SK-N-SH (cell line): ENCODE measurements at regions not wholly inside any gene's neighbourhood (a gene's known extent, or its start where the extent isn't known, plus 50 kb on each side); places are given as distances from the start of the nearest gene placed in this dataset.

ENCODE experiments used
- CTCF ChIA-PET: fragments of 300-600, 350-600 bp; formaldehyde crosslinking; extraction: SDS; loops from one replicate; lab custom pipeline; 2021; lab: Yijun Ruan, JAX
- POLR2A ChIA-PET: fragments of 350-600 bp; sonication (Branson Sonifier 250); formaldehyde crosslinking; extraction: SDS; loops from one replicate; lab custom pipeline; 2020; ENCODE audit warnings: antibody characterized with exemption, inconsistent platforms; lab: Yijun Ruan, JAX
- DNase-seq: peaks from one replicate; pipeline ENCODE4 v3.0.0; 2012
- H2AFZ ChIP-seq: fragments of 200-600 bp; sonication (generic); 2 replicates; pipeline ENCODE4 v1.8.1; 2016; ENCODE audit warnings: antibody characterized with exemption, mild to moderate bottlenecking, low read depth
- H3F3A ChIP-seq: fragments of 200-600 bp; sonication (generic); replicated peaks from 2 replicates; pipeline ENCODE3; 2016; ENCODE audit warnings: antibody characterized with exemption, mild to moderate bottlenecking; ENCODE audit not compliant: insufficient read depth
- H3K27ac ChIP-seq, 2 experiments: fragments of 200-500 bp in 1 of 2; fragments of 200-600 bp in 1 of 2; sonication (Bioruptor generic) in 1 of 2; sonication (generic), shearing (Covaris generic) in 1 of 2; 2 replicates each; pipeline versions ENCODE4 v1.5.1 to v1.6.1; 2014 to 2016; ENCODE audit warnings: low read depth in 2 of 2, inconsistent platforms in 1 of 2, low read length in 1 of 2, mild to moderate bottlenecking in 1 of 2, mixed read lengths in 1 of 2
- H3K27me3 ChIP-seq: fragments of 200-600 bp; sonication (generic), shearing (Covaris generic); 2 replicates; pipeline ENCODE4 v1.6.1; 2016; ENCODE audit warnings: mixed run types; ENCODE audit not compliant: insufficient read depth
- H3K36me3 ChIP-seq, 2 experiments: fragments of 200-500 bp in 1 of 2; fragments of 200-600 bp in 1 of 2; sonication (Bioruptor generic) in 1 of 2; sonication (generic) in 1 of 2; replicated peaks in 1 of 2; 2 replicates each; pipeline versions ENCODE3 to v1.5.1; 2014 to 2016; ENCODE audit warnings: low read length in 1 of 2, mild to moderate bottlenecking in 1 of 2; ENCODE audit not compliant: insufficient read depth in 2 of 2, control insufficient read depth in 1 of 2
- H3K4me1 ChIP-seq, 2 experiments: fragments of 200-500 bp in 1 of 2; fragments of 200-600 bp in 1 of 2; sonication (Bioruptor generic) in 1 of 2; sonication (generic), shearing (Covaris generic) in 1 of 2; 2 replicates each; pipeline versions ENCODE4 v1.5.1 to v1.6.1; 2014 to 2016; ENCODE audit warnings: low read depth in 1 of 2, low read length in 1 of 2, mixed run types in 1 of 2; ENCODE audit not compliant: insufficient read depth in 2 of 2, control insufficient read depth in 1 of 2
- H3K4me2 ChIP-seq: fragments of 200-600 bp; sonication (generic), shearing (Covaris generic); 2 replicates; pipeline ENCODE4 v1.6.1; 2017; ENCODE audit warnings: mixed run types
- H3K4me3 ChIP-seq, 2 experiments: fragments of 200-500 bp in 1 of 2; fragments of 200-600 bp in 1 of 2; sonication (Bioruptor generic) in 1 of 2; sonication (generic), shearing (Covaris generic) in 1 of 2; 2 replicates each; pipeline versions ENCODE4 v1.5.1 to v1.8.1; 2014 to 2016; ENCODE audit warnings: low read depth in 2 of 2, inconsistent platforms in 1 of 2, low read length in 1 of 2, mild to moderate bottlenecking in 1 of 2, mixed read lengths in 1 of 2, moderate library complexity in 1 of 2
- H3K79me2 ChIP-seq: fragments of 200-600 bp; sonication (generic); 2 replicates; pipeline ENCODE4 v1.8.1; 2017; ENCODE audit warnings: mild to moderate bottlenecking; ENCODE audit not compliant: insufficient read depth
- H3K9ac ChIP-seq: fragments of 200-600 bp; sonication (generic); 2 replicates; pipeline ENCODE4 v1.6.1; 2017; ENCODE audit warnings: mixed run types
- H3K9me2 ChIP-seq: fragments of 200-600 bp; sonication (generic); 2 replicates; pipeline ENCODE4 v1.6.1; 2017; ENCODE audit warnings: mixed run types
- H3K9me3 ChIP-seq: fragments of 200-600 bp; sonication (generic); 2 replicates; pipeline ENCODE4 v1.6.1; 2017; ENCODE audit warnings: mixed run types, mild to moderate bottlenecking, moderate library complexity
- H4K20me1 ChIP-seq: fragments of 200-600 bp; sonication (generic); 2 replicates; pipeline ENCODE4 v1.6.1; 2017; ENCODE audit warnings: mild to moderate bottlenecking, mixed run types; ENCODE audit not compliant: insufficient read depth
- CHD2 ChIP-seq: fragments of 150-350 bp; IDR thresholded peaks from 2 replicates; pipeline ENCODE4 v1.6.1; 2018; ENCODE audit warnings: low read length; ENCODE audit not compliant: partially characterized antibody
- ELF1 ChIP-seq: IDR thresholded peaks from 2 replicates; pipeline ENCODE4 v1.4.0; 2012
- GATA2 ChIP-seq: sonication (generic); formaldehyde crosslinking; IDR thresholded peaks from 2 replicates; pipeline ENCODE4 v1.5.0; 2020; ENCODE audit warnings: mild to moderate bottlenecking, missing genetic modification reagents
- IRF3 ChIP-seq: fragments of 150-350 bp; IDR thresholded peaks from 2 replicates; pipeline ENCODE4 v1.6.1; 2016; ENCODE audit warnings: mild to moderate bottlenecking, low read depth, low read length
- MEF2A ChIP-seq: IDR thresholded peaks from 2 replicates; pipeline ENCODE4 v1.4.0; 2012; ENCODE audit warnings: low read depth, borderline replicate concordance
- TEAD4 ChIP-seq: IDR thresholded peaks from 2 replicates; pipeline ENCODE4 v1.4.0; 2012; ENCODE audit warnings: mild to moderate bottlenecking, borderline replicate concordance; ENCODE audit not compliant: insufficient read depth
- WGBS: methylation state at CpG from one replicate; pipeline ENCODE4 v1.1.6; 2017; ENCODE audit warnings: low lambda C conversion rate; 5-methylcytosine and 5-hydroxymethylcytosine counted together
- TF ChIP-seq, protein P1 (sequence below): fragments of 150-350 bp; IDR thresholded peaks from 2 replicates; pipeline ENCODE4 v1.6.1; 2017; ENCODE audit warnings: antibody characterized with exemption, low read length, low read depth, borderline replicate concordance

DNA sequence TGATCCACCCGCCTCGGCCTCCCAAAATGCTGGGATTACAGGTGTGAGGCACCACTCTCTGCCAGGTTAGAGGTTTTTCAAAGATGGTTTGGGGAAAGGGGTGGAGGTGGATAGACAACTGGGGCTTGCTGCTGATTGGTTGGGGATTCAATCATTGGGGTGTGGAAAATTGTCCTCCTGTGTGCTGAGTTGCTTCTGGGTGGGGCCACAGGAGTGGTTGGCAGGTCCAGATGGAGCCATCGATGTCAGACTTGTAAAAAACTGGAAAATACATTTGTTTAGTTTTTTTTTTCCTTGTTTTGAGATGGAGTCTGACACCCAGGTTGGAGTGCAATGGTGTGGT lies 61.9 kb upstream of the CLINT1 start:
- H3K9ac ChIP-seq, result no peak overlapping the region
- H4K20me1 ChIP-seq, result no peaks in the 10 kb centered on the region
- ChIA-PET CTCF (interaction anchor here (1.2 to 1.7 kb wide), 3 partner anchors 15 to 97 kb away, joined by 4 to 13 read pairs (median 4); no protein-coding TSS in a partner anchor), POLR2A (interaction anchor here (0.7 to 1.2 kb wide), 2 partner anchors 477 to 1179 kb away, joined by 3 to 5 read pairs; partner anchors contain the start of gene EBF1)
- H3K27me3 ChIP-seq, result no peaks in the 10 kb centered on the region
- H3K9me3 ChIP-seq, result no peaks in the 10 kb centered on the region
- H3K9me2 ChIP-seq, result no peaks in the 10 kb centered on the region
- no peak overlapping the region for H3K4me3 ChIP-seq
- H2AFZ ChIP-seq, result no peak overlapping the region
- DNase-seq, result no peak
- no peaks in the 10 kb centered on the region for H3F3A ChIP-seq
- H3K4me2 ChIP-seq, result no peak overlapping the region
- TF ChIP-seq GATA2 (no peak), MEF2A (no peak), IRF3 (no peak), CHD2 (no peak), TEAD4 (no peak)
- TF ChIP-seq, protein P1, sequence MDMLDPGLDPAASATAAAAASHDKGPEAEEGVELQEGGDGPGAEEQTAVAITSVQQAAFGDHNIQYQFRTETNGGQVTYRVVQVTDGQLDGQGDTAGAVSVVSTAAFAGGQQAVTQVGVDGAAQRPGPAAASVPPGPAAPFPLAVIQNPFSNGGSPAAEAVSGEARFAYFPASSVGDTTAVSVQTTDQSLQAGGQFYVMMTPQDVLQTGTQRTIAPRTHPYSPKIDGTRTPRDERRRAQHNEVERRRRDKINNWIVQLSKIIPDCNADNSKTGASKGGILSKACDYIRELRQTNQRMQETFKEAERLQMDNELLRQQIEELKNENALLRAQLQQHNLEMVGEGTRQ, result no peak
- TF ChIP-seq, all 33 proteins: peak for 0
- Histone ChIP-seq H3K27ac (no peak overlapping the region), H3K79me2 (no peaks in the 10 kb centered on the region), H3K36me3 (no peaks in the 10 kb centered on the region), H3K4me1 (peaks cover 0 to 19% of the 10 kb centered on the region in 2 experiments; a peak in 2 of 4 replicates)
- 76% methylated on average over 3 of the region's 3 CpGs for WGBS

DNA sequence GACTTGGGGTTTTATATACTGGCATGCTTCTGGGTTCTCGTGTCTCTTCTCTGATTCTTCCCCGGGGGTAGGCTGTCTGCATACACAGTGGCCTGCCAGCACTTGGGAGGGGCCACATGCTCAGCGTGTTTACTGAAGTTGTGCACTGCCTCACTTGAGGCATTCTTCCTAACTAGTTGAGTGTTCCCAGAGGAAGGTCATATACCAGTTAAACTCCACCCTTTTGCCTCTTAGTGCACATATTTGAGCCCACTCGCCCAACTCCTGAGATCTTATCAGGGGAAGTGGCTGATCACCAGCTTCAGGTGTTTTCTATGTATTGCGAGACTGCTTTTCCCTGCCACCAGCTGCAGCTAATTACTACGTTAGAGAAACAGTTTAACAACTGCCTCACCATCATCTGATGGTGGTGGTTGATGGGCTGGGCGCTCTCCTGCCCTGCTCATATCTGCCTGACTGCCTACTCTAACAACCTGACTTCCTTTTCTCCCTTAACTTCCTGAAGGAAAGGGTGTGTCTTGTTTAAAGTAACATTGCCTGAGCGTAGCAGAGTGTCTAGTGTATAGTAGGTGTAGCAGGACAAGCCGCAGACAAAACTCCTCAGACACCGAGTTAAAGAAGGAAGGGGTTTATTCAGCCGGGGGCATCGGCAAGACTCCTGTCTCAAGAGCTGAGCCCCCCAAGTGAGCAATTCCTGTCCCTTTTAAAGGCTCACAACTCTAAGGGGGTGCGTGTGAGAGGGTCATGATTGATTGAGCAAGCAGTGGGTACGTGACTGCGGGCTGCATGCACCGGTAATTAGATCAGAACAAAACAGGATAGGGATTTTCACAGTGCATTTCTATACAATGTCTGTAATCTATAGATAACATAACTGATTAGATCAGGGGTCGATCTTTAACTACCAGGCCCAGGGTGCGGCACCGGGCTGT lies 60.1 kb upstream of the CLINT1 start:
- Histone ChIP-seq H3K27me3 (no peaks in the 10 kb centered on the region), H2AFZ (no peak overlapping the region), H3K9me2 (no peaks in the 10 kb centered on the region), H3K79me2 (no peaks in the 10 kb centered on the region), H3K27ac (no peak overlapping the region), H3F3A (no peaks in the 10 kb centered on the region), H3K4me1 (peaks cover 0 to 25% of the 10 kb centered on the region in 2 experiments; a peak in 2 of 4 replicates), H3K4me3 (no peak overlapping the region), H3K4me2 (no peak overlapping the region), H3K9ac (no peak overlapping the region)
- no peak for DNase-seq
- 68% methylated on average over 19 of the region's 19 CpGs for WGBS
- ChIA-PET POLR2A (interaction anchor here (0.6 to 1.4 kb wide), 2 partner anchors 60 to 175 kb away, joined by 3 to 4 read pairs; partner anchors contain the start of gene CLINT1), CTCF (interaction anchor here (0.8 to 1.7 kb wide), 9 partner anchors 12 to 157 kb away, joined by 3 to 13 read pairs (median 4); no protein-coding TSS in a partner anchor)
- peak; percentile 32; the same call in 1 of the 2 replicates for TF ChIP-seq GATA2
- TF ChIP-seq ELF1, result no peak
- TF ChIP-seq, all 33 proteins: peak for 1
- no peaks in the 10 kb centered on the region for H4K20me1 ChIP-seq
- H3K36me3 ChIP-seq, result no peaks in the 10 kb centered on the region
- no peaks in the 10 kb centered on the region for H3K9me3 ChIP-seq
